ENCODE measurements at regions not wholly inside any gene's neighbourhood (a gene's known extent, or its start where the extent isn't known, plus 50 kb on each side); places are given as distances from the start of the nearest gene placed in this dataset.

- WGBS, 2 donors, result 77 to 87% methylated on average over 3 of the region's 3 CpGs
- TF ChIP-seq POLR2A (IDR thresholded peaks at IDR 0.05), result no peak
- H3K9me3 ChIP-seq, result no peaks in the 10 kb centered on the region
- no peak overlapping the region for H3K27ac ChIP-seq
- intact Hi-C loops (cut with DNase I), result no loop called here
- no peak for DNase-seq
- H3K4me3 ChIP-seq (replicated peaks in 1 of 3), result no peak overlapping the region
- no peaks in the 10 kb centered on the region for H3K27me3 ChIP-seq
- no peaks in the 10 kb centered on the region for H3K36me3 ChIP-seq
- no peaks in the 10 kb centered on the region for H3K4me1 ChIP-seq
Measured at GRCh38 chr2:18663861-18664260, 74.5 kb upstream of the NT5C1B start.

GRCh38 chr2:18662689-18663088 lies 73.3 kb upstream of the NT5C1B start:
- DNase-seq, result no peak
- Histone ChIP-seq H3K4me1 (no peaks in the 10 kb centered on the region), H3K36me3 (no peaks in the 10 kb centered on the region), H3K27ac (no peak overlapping the region), H3K9me3 (no peaks in the 10 kb centered on the region), H3K27me3 (no peaks in the 10 kb centered on the region), H3K4me3 (replicated peaks in 1 of 3) (no peak overlapping the region)
- no peak for TF ChIP-seq POLR2A (IDR thresholded peaks at IDR 0.05)
- no peak for TF ChIP-seq CTCF (IDR thresholded peaks at IDR 0.05)
- WGBS, 2 donors, result 71 to 78% methylated on average over 5 of the region's 5 CpGs
- intact Hi-C loops (cut with DNase I), result no loop called here

GRCh38 chr2:18659915-18660314 lies 70.5 kb upstream of the NT5C1B start:
- TF ChIP-seq CTCF (IDR thresholded peaks at IDR 0.05) (no peak), POLR2A (IDR thresholded peaks at IDR 0.05) (no peak)
- no peak for DNase-seq
- no peaks in the 10 kb centered on the region for H3K9me3 ChIP-seq
- no peaks in the 10 kb centered on the region for H3K27me3 ChIP-seq
- no peaks in the 10 kb centered on the region for H3K36me3 ChIP-seq
- WGBS, 2 donors, result 72 to 88% methylated on average over 1 of the region's 1 CpG
- no peaks in the 10 kb centered on the region for H3K4me1 ChIP-seq
- no peak overlapping the region for H3K4me3 ChIP-seq (replicated peaks in 1 of 3)
- no peak overlapping the region for H3K27ac ChIP-seq
- intact Hi-C loops (cut with DNase I), result no loop called here

GRCh38 chr2:18656048-18656447 lies 66.7 kb upstream of the NT5C1B start:
- WGBS, 2 donors, result 92 to 93% methylated on average over 2 of the region's 2 CpGs
- TF ChIP-seq CTCF (IDR thresholded peaks at IDR 0.05), result no peak
- no peak for TF ChIP-seq POLR2A (IDR thresholded peaks at IDR 0.05)
- H3K27ac ChIP-seq, result no peak overlapping the region

GRCh38 chr2:18651842-18652774 lies 62.7 kb upstream of the NT5C1B start:
- DNase-seq, result no peak
- Histone ChIP-seq H3K9me3 (no peaks in the 10 kb centered on the region), H3K27ac (no peak overlapping the region), H3K36me3 (no peaks in the 10 kb centered on the region), H3K4me3 (replicated peaks in 1 of 3) (no peak overlapping the region), H3K27me3 (no peaks in the 10 kb centered on the region), H3K4me1 (no peaks in the 10 kb centered on the region)
- intact Hi-C loops (cut with DNase I), result no loop called here
- TF ChIP-seq CTCF (IDR thresholded peaks at IDR 0.05) (no peak), POLR2A (IDR thresholded peaks at IDR 0.05) (no peak)
- 65 to 70% methylated on average over 3 of the region's 3 CpGs for WGBS, 2 donors

More at GRCh38 chr2:18656048-18656447, 66.7 kb upstream of the NT5C1B start:
- H3K36me3 ChIP-seq, result no peaks in the 10 kb centered on the region
- no peaks in the 10 kb centered on the region for H3K27me3 ChIP-seq
- DNase-seq, result no peak
- intact Hi-C loops (cut with DNase I), result no loop called here
- H3K4me1 ChIP-seq, result no peaks in the 10 kb centered on the region
- no peak overlapping the region for H3K4me3 ChIP-seq (replicated peaks in 1 of 3)
- H3K9me3 ChIP-seq, result no peaks in the 10 kb centered on the region

All from thyroid gland (tissue), 4 donors.